ENCODE measurements at regions not wholly inside any gene's neighbourhood (a gene's known extent, or its start where the extent isn't known, plus 50 kb on each side); places are given as distances from the start of the nearest gene placed in this dataset.
"Not testable (repeated sequence)": the region's sequence is repeated elsewhere in the genome, so short reads cannot be mapped to it uniquely, and the experiment has no call there.

- no peaks in the 10 kb centered on the region for H3K9me2 ChIP-seq (replicated peaks; ENCODE audit: insufficient read depth)
- DNase-seq (ENCODE audit: low spot score), result no peak
- no peak overlapping the region for H3K4me3 ChIP-seq
- no peaks in the 10 kb centered on the region for H3K4me1 ChIP-seq (ENCODE audit: insufficient read depth)
- H3K9me3 ChIP-seq (ENCODE audit: low read depth), result no peaks in the 10 kb centered on the region
- H4K20me1 ChIP-seq (ENCODE audit: insufficient read depth, poor library complexity, severe bottlenecking), result no peaks in the 10 kb centered on the region
- no peaks in the 10 kb centered on the region for H3K27me3 ChIP-seq
- H3K36me3 ChIP-seq (replicated peaks; ENCODE audit: insufficient read depth, low read depth), result no peaks in the 10 kb centered on the region
- WGBS (ENCODE audit: low lambda C conversion rate, missing lambda C conversion rate), result 77% methylated on average over 3 of the region's 3 CpGs
- H3K79me2 ChIP-seq, result no peaks in the 10 kb centered on the region
- H3K27ac ChIP-seq, result no peak overlapping the region
- TF ChIP-seq EZH2 (IDR thresholded peaks at IDR 0.05; ENCODE audit: borderline replicate concordance) (no peak), CTCF (IDR thresholded peaks at IDR 0.05; ENCODE audit: poor library complexity) (no peak), EZH2phosphoT487 (IDR thresholded peaks at IDR 0.05; ENCODE audit: low read depth, severe bottlenecking, unreplicated experiment) (no peak)
- no peak overlapping the region for H3K4me2 ChIP-seq
- no peak overlapping the region for H2AFZ ChIP-seq
These were observed 267.6 kb downstream of the BCL2 start for GRCh38 chr18:63051928-63052327.

GRCh38 chr18:63050667-63051395 lies 268.7 kb downstream of the BCL2 start:
- not testable (repeated sequence) for H3K4me2 ChIP-seq; H2AFZ ChIP-seq; H3K79me2 ChIP-seq; DNase-seq (ENCODE audit: low spot score); H3K4me3 ChIP-seq; H3K36me3 ChIP-seq (replicated peaks; ENCODE audit: insufficient read depth, low read depth); H3K9me2 ChIP-seq (replicated peaks; ENCODE audit: insufficient read depth); H4K20me1 ChIP-seq (ENCODE audit: insufficient read depth, poor library complexity, severe bottlenecking); H3K9me3 ChIP-seq (ENCODE audit: low read depth); H3K27me3 ChIP-seq; H3K4me1 ChIP-seq (ENCODE audit: insufficient read depth); H3K27ac ChIP-seq
- 83% methylated on average over 9 of the region's 9 CpGs for WGBS (ENCODE audit: low lambda C conversion rate, missing lambda C conversion rate)

GRCh38 chr18:63046375-63046774 lies 273.2 kb downstream of the BCL2 start:
- Histone ChIP-seq H3K4me3 (no peak overlapping the region), H3K36me3 (replicated peaks; ENCODE audit: insufficient read depth, low read depth) (no peaks in the 10 kb centered on the region), H3K27ac (no peak overlapping the region), H3K9me2 (replicated peaks; ENCODE audit: insufficient read depth) (no peaks in the 10 kb centered on the region), H4K20me1 (ENCODE audit: insufficient read depth, poor library complexity, severe bottlenecking) (no peaks in the 10 kb centered on the region), H2AFZ (no peak overlapping the region), H3K79me2 (no peaks in the 10 kb centered on the region), H3K27me3 (no peaks in the 10 kb centered on the region), H3K4me1 (ENCODE audit: insufficient read depth) (no peaks in the 10 kb centered on the region), H3K9me3 (ENCODE audit: low read depth) (no peaks in the 10 kb centered on the region), H3K4me2 (no peak overlapping the region)
- DNase-seq (ENCODE audit: low spot score), result no peak
- TF ChIP-seq EZH2phosphoT487 (IDR thresholded peaks at IDR 0.05; ENCODE audit: low read depth, severe bottlenecking, unreplicated experiment) (no peak), CTCF (IDR thresholded peaks at IDR 0.05; ENCODE audit: poor library complexity) (no peak)
- 97% methylated on average over 3 of the region's 3 CpGs for WGBS (ENCODE audit: low lambda C conversion rate, missing lambda C conversion rate)

GRCh38 chr18:63043516-63043915 lies 276.1 kb downstream of the BCL2 start:
- Histone ChIP-seq H2AFZ (no peak overlapping the region), H3K4me1 (ENCODE audit: insufficient read depth) (no peaks in the 10 kb centered on the region), H3K36me3 (replicated peaks; ENCODE audit: insufficient read depth, low read depth) (no peaks in the 10 kb centered on the region), H3K27me3 (no peaks in the 10 kb centered on the region), H3K9me2 (replicated peaks; ENCODE audit: insufficient read depth) (no peaks in the 10 kb centered on the region), H3K27ac (no peak overlapping the region), H3K9me3 (ENCODE audit: low read depth) (no peaks in the 10 kb centered on the region), H4K20me1 (ENCODE audit: insufficient read depth, poor library complexity, severe bottlenecking) (no peaks in the 10 kb centered on the region), H3K4me2 (no peak overlapping the region), H3K4me3 (no peak overlapping the region), H3K79me2 (no peaks in the 10 kb centered on the region)
- DNase-seq (ENCODE audit: low spot score), result no peak
- 88% methylated on average over 5 of the region's 5 CpGs for WGBS (ENCODE audit: low lambda C conversion rate, missing lambda C conversion rate)
- TF ChIP-seq EZH2phosphoT487 (IDR thresholded peaks at IDR 0.05; ENCODE audit: low read depth, severe bottlenecking, unreplicated experiment), result no peak
- no peak for TF ChIP-seq CTCF (IDR thresholded peaks at IDR 0.05; ENCODE audit: poor library complexity)

All from hepatocyte (in vitro differentiated cells).